CD14-positive monocyte (primary cell): ENCODE measurements at regions not wholly inside any gene's neighbourhood (a gene's known extent, or its start where the extent isn't known, plus 50 kb on each side); places are given as distances from the start of the nearest gene placed in this dataset.

Experiments used
- DNase-seq, 3 donors: peaks; one replicate each; pipeline ENCODE4 v3.0.0-alpha.2; 2011 to 2022
- H2AFZ ChIP-seq: 2 replicates; pipeline ENCODE4 v1.6.0; 2012; ENCODE audit warnings: mild to moderate bottlenecking, low read depth, low read length, inconsistent platforms; ENCODE audit not compliant: insufficient read depth, poor library complexity, severe bottlenecking
- H3K27ac ChIP-seq, 2 donors: 1 replicate in 1 of 2; 2 replicates in 1 of 2; pipeline ENCODE4 v1.5.1; 2012 to 2013; ENCODE audit warnings: low read length in 2 of 2, control low read depth in 1 of 2, inconsistent platforms in 1 of 2, low read depth in 1 of 2, mild to moderate bottlenecking in 1 of 2
- H3K27me3 ChIP-seq, 2 donors: one replicate each; pipeline versions ENCODE4 v1.6.0 to v1.6.1; 2011 to 2013; ENCODE audit warnings: low read length in 2 of 2; ENCODE audit not compliant: control insufficient read depth in 2 of 2, insufficient read depth in 2 of 2
- H3K36me3 ChIP-seq, 2 donors: replicated peaks in 1 of 2; 1 replicate in 1 of 2; 2 replicates in 1 of 2; pipeline versions ENCODE4 v1.5.1 to v1.6.1; 2012 to 2013; ENCODE audit warnings: low read length in 2 of 2, control low read depth in 1 of 2, inconsistent platforms in 1 of 2, mild to moderate bottlenecking in 1 of 2; ENCODE audit not compliant: insufficient read depth in 2 of 2, control insufficient read depth in 1 of 2
- H3K4me1 ChIP-seq, 2 donors: 1 replicate in 1 of 2; 2 replicates in 1 of 2; pipeline versions ENCODE4 v1.5.1 to v1.6.1; 2012 to 2013; ENCODE audit warnings: low read length in 2 of 2, control low read depth in 1 of 2, inconsistent platforms in 1 of 2, mild to moderate bottlenecking in 1 of 2, moderate library complexity in 1 of 2; ENCODE audit not compliant: insufficient read depth in 2 of 2, control insufficient read depth in 1 of 2
- H3K4me2 ChIP-seq: replicated peaks from 2 replicates; pipeline ENCODE3; 2012; ENCODE audit warnings: low read length, moderate library complexity, mild to moderate bottlenecking; ENCODE audit not compliant: poor library complexity, severe bottlenecking; ENCODE audit errors: extremely low read depth
- H3K4me3 ChIP-seq, 3 experiments: fragments of 200-600 bp in 1 of 3; sonication (generic) in 1 of 3; replicated peaks in 1 of 3; 1 replicate in 2 of 3; 2 replicates in 1 of 3; pipeline ENCODE4 v1.5.1; 2011 to 2013; ENCODE audit warnings: low read length in 3 of 3, mild to moderate bottlenecking in 3 of 3, control low read depth in 2 of 3, low read depth in 2 of 3, inconsistent platforms in 1 of 3, moderate library complexity in 1 of 3
- H3K79me2 ChIP-seq: 2 replicates; pipeline ENCODE4 v1.6.0; 2012; ENCODE audit warnings: mild to moderate bottlenecking, control low read depth, inconsistent platforms, low read length, moderate library complexity; ENCODE audit not compliant: insufficient read depth
- H3K9ac ChIP-seq: 2 replicates; pipeline ENCODE4 v1.6.0; 2017; ENCODE audit warnings: low read length, mild to moderate bottlenecking; ENCODE audit not compliant: insufficient read depth, poor library complexity, severe bottlenecking
- H3K9me3 ChIP-seq, 2 donors: replicated peaks in 1 of 2; 1 replicate in 1 of 2; 2 replicates in 1 of 2; pipeline versions ENCODE4 v1.5.1 to v1.6.1; 2012 to 2013; ENCODE audit warnings: low read length in 2 of 2, control low read depth in 1 of 2; ENCODE audit not compliant: control insufficient read depth in 1 of 2, insufficient read depth in 1 of 2
- H4K20me1 ChIP-seq: 2 replicates; pipeline ENCODE4 v1.6.0; 2012; ENCODE audit warnings: mild to moderate bottlenecking, low read length, control low read depth, moderate library complexity; ENCODE audit not compliant: insufficient read depth
- H3K27ac Mint-ChIP-seq, 7 donors: one replicate each; pipeline ENCODE4 v1.8.0; 2020; ENCODE audit warnings: mild to moderate bottlenecking in 7 of 7, mixed read lengths in 7 of 7, moderate library complexity in 6 of 7, inconsistent platforms in 2 of 7
- H3K27me3 Mint-ChIP-seq, 3 donors: one replicate each; pipeline ENCODE4 v1.8.0; 2021 to 2022; ENCODE audit warnings: low read depth in 3 of 3, mild to moderate bottlenecking in 3 of 3, mixed read lengths in 3 of 3, moderate library complexity in 3 of 3, inconsistent platforms in 1 of 3
- H3K36me3 Mint-ChIP-seq, 2 donors: one replicate each; pipeline ENCODE4 v1.8.0; 2020; ENCODE audit warnings: mixed read lengths in 2 of 2, inconsistent platforms in 1 of 2, mild to moderate bottlenecking in 1 of 2
- H3K4me1 Mint-ChIP-seq: one replicate; pipeline ENCODE4 v1.8.0; 2020; ENCODE audit warnings: mild to moderate bottlenecking, mixed read lengths
- H3K4me3 Mint-ChIP-seq, 2 donors: one replicate each; pipeline ENCODE4 v1.8.0; 2020; ENCODE audit warnings: mild to moderate bottlenecking in 2 of 2, mixed read lengths in 2 of 2, moderate library complexity in 1 of 2
- H3K9me3 Mint-ChIP-seq, 7 donors: one replicate each; pipeline ENCODE4 v1.8.0; 2020 to 2022; ENCODE audit warnings: mixed read lengths in 7 of 7, mild to moderate bottlenecking in 6 of 7, moderate library complexity in 6 of 7, inconsistent platforms in 2 of 7
- CTCF ChIP-seq: fragments of 200-600 bp; IDR thresholded peaks from one replicate; pipeline ENCODE4 v1.8.0; 2022; ENCODE audit warnings: antibody characterized with exemption, mild to moderate bottlenecking
- WGBS: methylation state at CpG from one replicate; pipeline ENCODE4 v1.1.5; 2013; ENCODE audit warnings: missing lambda C conversion rate; ENCODE audit not compliant: insufficient coverage; 5-methylcytosine and 5-hydroxymethylcytosine counted together
- intact Hi-C, 2 donors: fragments of 100-400 bp; cut with micrococcal nuclease; formaldehyde crosslinking; loops; one replicate each; pipeline versions ENCODE4 v1.15.0 to v1.15.1; 2023

GRCh38 chr17:428414-428813, 75.8 kb upstream of the RPH3AL start:
- Mint-ChIP-seq H3K27me3 (peaks cover 0 to 1% (median 0%) of the 10 kb centered on the region in 3 donors), H3K9me3 (peaks cover 6 to 40% (median 37%) of the 10 kb centered on the region in 7 donors), H3K4me3 (no peak overlapping the region), H3K4me1 (peaks cover 3% of the 10 kb centered on the region), H3K27ac (no peak overlapping the region), H3K36me3 (peaks cover 0 to 3% of the 10 kb centered on the region in 2 donors)
- Histone ChIP-seq H3K9ac (no peak overlapping the region), H2AFZ (no peak overlapping the region), H3K9me3 (peaks cover 19 to 23% of the 10 kb centered on the region in 2 donors), H4K20me1 (no peaks in the 10 kb centered on the region), H3K4me1 (no peaks in the 10 kb centered on the region), H3K79me2 (no peaks in the 10 kb centered on the region), H3K27me3 (no peaks in the 10 kb centered on the region), H3K4me3 (no peak overlapping the region), H3K27ac (no peak overlapping the region), H3K36me3 (no peaks in the 10 kb centered on the region), H3K4me2 (no peak overlapping the region)
- 93% methylated on average over 3 of the region's 3 CpGs for WGBS
- no peak for TF ChIP-seq CTCF
- no peak for DNase-seq
- intact Hi-C loops = no loop called here

GRCh38 chr17:427891-428290, 75.3 kb upstream of the RPH3AL start:
- Histone ChIP-seq H3K9me3 (peaks cover 19 to 23% of the 10 kb centered on the region in 2 donors), H3K4me3 (no peak overlapping the region), H3K36me3 (no peaks in the 10 kb centered on the region), H3K9ac (no peak overlapping the region), H2AFZ (no peak overlapping the region), H3K27ac (no peak overlapping the region), H3K4me2 (no peak overlapping the region), H3K4me1 (no peaks in the 10 kb centered on the region), H3K79me2 (no peaks in the 10 kb centered on the region), H3K27me3 (no peaks in the 10 kb centered on the region), H4K20me1 (no peaks in the 10 kb centered on the region)
- 100% methylated on average over 2 of the region's 3 CpGs for WGBS
- peaks cover 4% of the 10 kb centered on the region for H3K4me1 Mint-ChIP-seq
- H3K4me3 Mint-ChIP-seq = no peak overlapping the region
- H3K27me3 Mint-ChIP-seq = peaks cover 0 to 1% (median 0%) of the 10 kb centered on the region in 3 donors
- H3K27ac Mint-ChIP-seq = no peak overlapping the region
- TF ChIP-seq CTCF = no peak
- peaks cover 6 to 40% (median 35%) of the 10 kb centered on the region in 7 donors for H3K9me3 Mint-ChIP-seq
- DNase-seq = no peak
- H3K36me3 Mint-ChIP-seq = peaks cover 0 to 3% of the 10 kb centered on the region in 2 donors
- intact Hi-C loops = no loop called here
